ENCODE measurements at regions not wholly inside any gene's neighbourhood (a gene's known extent, or its start where the extent isn't known, plus 50 kb on each side); places are given as distances from the start of the nearest gene placed in this dataset.

GRCh38 chr9:109939698-109940342 is 159.8 kb downstream of the PALM2AKAP2 start:
- no peak for TF ChIP-seq CTCF (IDR thresholded peaks at IDR 0.05; ENCODE audit: poor library complexity)
- TF ChIP-seq EZH2phosphoT487 (IDR thresholded peaks at IDR 0.05; ENCODE audit: low read depth, severe bottlenecking, unreplicated experiment): no peak

Data from hepatocyte (in vitro differentiated cells).